ENCODE measurements at regions not wholly inside any gene's neighbourhood (a gene's known extent, or its start where the extent isn't known, plus 50 kb on each side); places are given as distances from the start of the nearest gene placed in this dataset.

DNA sequence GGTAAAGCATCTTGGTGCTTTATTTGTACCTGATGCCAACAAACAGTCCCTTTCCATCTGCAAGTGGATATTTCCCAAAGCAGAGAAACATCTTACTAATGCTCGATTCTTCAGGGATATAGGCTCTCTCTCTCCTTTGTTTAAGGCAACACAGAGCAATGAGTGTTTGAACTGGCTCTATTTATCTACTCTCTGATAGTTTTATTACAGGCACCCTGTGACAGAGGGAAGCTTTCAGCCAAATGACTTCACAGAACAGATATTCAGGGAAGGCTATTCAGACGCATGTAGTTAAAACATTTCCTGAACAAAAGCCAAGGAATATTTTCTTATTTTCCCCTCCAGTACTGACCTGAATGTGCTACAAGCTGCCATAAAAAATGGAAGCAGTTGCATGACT, 141.8 kb downstream of the YIPF5 start:
- TF ChIP-seq, protein P1, sequence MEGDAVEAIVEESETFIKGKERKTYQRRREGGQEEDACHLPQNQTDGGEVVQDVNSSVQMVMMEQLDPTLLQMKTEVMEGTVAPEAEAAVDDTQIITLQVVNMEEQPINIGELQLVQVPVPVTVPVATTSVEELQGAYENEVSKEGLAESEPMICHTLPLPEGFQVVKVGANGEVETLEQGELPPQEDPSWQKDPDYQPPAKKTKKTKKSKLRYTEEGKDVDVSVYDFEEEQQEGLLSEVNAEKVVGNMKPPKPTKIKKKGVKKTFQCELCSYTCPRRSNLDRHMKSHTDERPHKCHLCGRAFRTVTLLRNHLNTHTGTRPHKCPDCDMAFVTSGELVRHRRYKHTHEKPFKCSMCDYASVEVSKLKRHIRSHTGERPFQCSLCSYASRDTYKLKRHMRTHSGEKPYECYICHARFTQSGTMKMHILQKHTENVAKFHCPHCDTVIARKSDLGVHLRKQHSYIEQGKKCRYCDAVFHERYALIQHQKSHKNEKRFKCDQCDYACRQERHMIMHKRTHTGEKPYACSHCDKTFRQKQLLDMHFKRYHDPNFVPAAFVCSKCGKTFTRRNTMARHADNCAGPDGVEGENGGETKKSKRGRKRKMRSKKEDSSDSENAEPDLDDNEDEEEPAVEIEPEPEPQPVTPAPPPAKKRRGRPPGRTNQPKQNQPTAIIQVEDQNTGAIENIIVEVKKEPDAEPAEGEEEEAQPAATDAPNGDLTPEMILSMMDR (IDR thresholded peaks at IDR 0.05; ENCODE audit: insufficient read depth, low read depth, low read length) = no peak
- no peak for TF ChIP-seq EZH2 (IDR thresholded peaks at IDR 0.05; ENCODE audit: insufficient read depth, low read length)
